ENCODE measurements at regions not wholly inside any gene's neighbourhood (a gene's known extent, or its start where the extent isn't known, plus 50 kb on each side); places are given as distances from the start of the nearest gene placed in this dataset.

- H3K9me3 ChIP-seq (ENCODE audit: control insufficient read depth, insufficient read depth, low read depth, low read length), result no peaks in the 10 kb centered on the region
- no peaks in the 10 kb centered on the region for H3K36me3 ChIP-seq (ENCODE audit: control insufficient read depth in 2 of 2, insufficient read depth in 1 of 2, low read length in 2 of 2)
- no peak overlapping the region for H3K27ac ChIP-seq (ENCODE audit: extremely low read depth, low read depth, low read length)
- CTCF ChIA-PET, result no interaction called here
- H3K4me1 ChIP-seq (ENCODE audit: control insufficient read depth, insufficient read depth, low read length), result no peaks in the 10 kb centered on the region
- no peak overlapping the region for H3K4me3 ChIP-seq (ENCODE audit: low read depth, low read length)
- no peak for TF ChIP-seq ZNF830 (tag by site-specific recombination; IDR thresholded peaks at IDR 0.05; ENCODE audit: low read depth)
- TF ChIP-seq SALL2 (tag by site-specific recombination; IDR thresholded peaks at IDR 0.05; ENCODE audit: borderline replicate concordance), result no peak
- TF ChIP-seq PBX3 (CRISPR knock-in tag; IDR thresholded peaks at IDR 0.05), result no peak
- TF ChIP-seq ZNF202 (tag by site-specific recombination; IDR thresholded peaks at IDR 0.05; ENCODE audit: borderline replicate concordance), result no peak
- no peak for TF ChIP-seq PRDM4 (tag by site-specific recombination; IDR thresholded peaks at IDR 0.05)
- no peak for TF ChIP-seq ZSCAN23 (tag by site-specific recombination; IDR thresholded peaks at IDR 0.05)
- no peak for TF ChIP-seq ZNF621 (tag by site-specific recombination; IDR thresholded peaks at IDR 0.05)
- no peak for TF ChIP-seq AEBP2 (tag by site-specific recombination; IDR thresholded peaks at IDR 0.05; ENCODE audit: borderline replicate concordance)
- TF ChIP-seq SCRT2 (tag by site-specific recombination; IDR thresholded peaks at IDR 0.05), result no peak
- no peak for TF ChIP-seq ZNF138 (tag by site-specific recombination; IDR thresholded peaks at IDR 0.05; ENCODE audit: borderline replicate concordance)
- TF ChIP-seq GLIS2 (tag by site-specific recombination; IDR thresholded peaks at IDR 0.05), result no peak
- no peak for TF ChIP-seq ZNF132 (tag by site-specific recombination; IDR thresholded peaks at IDR 0.05; ENCODE audit: borderline replicate concordance)
- POLR2A ChIA-PET, result no interaction called here
Observed at GRCh38 chr1:163450986-163451385, 129.2 kb downstream of the NUF2 start.

GRCh38 chr1:163459539-163459938 is 137.8 kb downstream of the NUF2 start:
- CTCF ChIA-PET, result interaction anchor here (0.6 kb wide), 1 partner anchor 18 kb away, joined by 5 read pairs; no protein-coding TSS in a partner anchor
- TF ChIP-seq BCL11B (tag by site-specific recombination; IDR thresholded peaks at IDR 0.05; ENCODE audit: low read depth) (no peak), ZNF768 (tag by site-specific recombination; IDR thresholded peaks at IDR 0.05) (no peak), HOXD13 (CRISPR knock-in tag; IDR thresholded peaks at IDR 0.05; ENCODE audit: borderline replicate concordance) (no peak)
- Histone ChIP-seq H3K4me1 (ENCODE audit: control insufficient read depth, insufficient read depth, low read length) (no peaks in the 10 kb centered on the region), H3K27ac (ENCODE audit: extremely low read depth, low read depth, low read length) (no peak overlapping the region), H3K9me3 (ENCODE audit: control insufficient read depth, insufficient read depth, low read depth, low read length) (no peaks in the 10 kb centered on the region), H3K36me3 (ENCODE audit: control insufficient read depth in 2 of 2, insufficient read depth in 1 of 2, low read length in 2 of 2) (no peaks in the 10 kb centered on the region), H3K4me3 (ENCODE audit: low read depth, low read length) (no peak overlapping the region)
- POLR2A ChIA-PET, result no interaction called here

- no peaks in the 10 kb centered on the region for H3K4me1 ChIP-seq (ENCODE audit: control insufficient read depth, insufficient read depth, low read length)
- H3K36me3 ChIP-seq (ENCODE audit: control insufficient read depth in 2 of 2, insufficient read depth in 1 of 2, low read length in 2 of 2), result no peaks in the 10 kb centered on the region
- no peaks in the 10 kb centered on the region for H3K9me3 ChIP-seq (ENCODE audit: control insufficient read depth, insufficient read depth, low read depth, low read length)
- ChIA-PET POLR2A (no interaction called here), CTCF (interaction anchor here (0.6 kb wide), 1 partner anchor 593 kb away, joined by 3 read pairs; no protein-coding TSS in a partner anchor)
- H3K4me3 ChIP-seq (ENCODE audit: low read depth, low read length), result no peak overlapping the region
- H3K27ac ChIP-seq (ENCODE audit: extremely low read depth, low read depth, low read length), result no peak overlapping the region
- no peak for TF ChIP-seq KLF7 (tag by site-specific recombination; IDR thresholded peaks at IDR 0.05; ENCODE audit: borderline replicate concordance)
- TF ChIP-seq ATF2 (tag by site-specific recombination; IDR thresholded peaks at IDR 0.05; ENCODE audit: low read depth), result no peak
- no peak for TF ChIP-seq CTCF (tag by site-specific recombination; IDR thresholded peaks at IDR 0.05)
- no peak for TF ChIP-seq ZNF639 (tag by site-specific recombination; IDR thresholded peaks at IDR 0.05)
- no peak for TF ChIP-seq ZNF48 (tag by site-specific recombination; IDR thresholded peaks at IDR 0.05)
- no peak for TF ChIP-seq SP2 (tag by site-specific recombination; IDR thresholded peaks at IDR 0.05)
Observed at GRCh38 chr1:163467289-163467688, 145.5 kb downstream of the NUF2 start.

Measured in HEK293 (cell line).